ENCODE measurements at regions not wholly inside any gene's neighbourhood (a gene's known extent, or its start where the extent isn't known, plus 50 kb on each side); places are given as distances from the start of the nearest gene placed in this dataset.
A peak's percentile ranks its signal among the peaks of the same experiment; 100 is the strongest.

- no peak overlapping the region for H3K27ac ChIP-seq (replicated peaks in 1 of 4)
- H3K36me3 ChIP-seq: no peaks in the 10 kb centered on the region
- DNase-seq (ENCODE audit: extremely low spot score): peak; percentile 37
- no peak overlapping the region for H3K4me3 ChIP-seq
- no peaks in the 10 kb centered on the region for H3K4me1 ChIP-seq
- no peaks in the 10 kb centered on the region for H3K27me3 ChIP-seq
- 77% methylated on average over 5 of the region's 5 CpGs for WGBS
- TF ChIP-seq POLR2A (IDR thresholded peaks at IDR 0.05; ENCODE audit: low read depth) (no peak), EP300 (IDR thresholded peaks at IDR 0.05) (no peak), POLR2AphosphoS5 (IDR thresholded peaks at IDR 0.05) (no peak), CTCF (IDR thresholded peaks at IDR 0.05) (no peak)
- intact Hi-C loops (cut with DNase I): no loop called here
- H3K9me3 ChIP-seq: no peaks in the 10 kb centered on the region
Measured at GRCh38 chr13:50370303-50370950, 355.2 kb downstream of the KCNRG start.

DNA sequence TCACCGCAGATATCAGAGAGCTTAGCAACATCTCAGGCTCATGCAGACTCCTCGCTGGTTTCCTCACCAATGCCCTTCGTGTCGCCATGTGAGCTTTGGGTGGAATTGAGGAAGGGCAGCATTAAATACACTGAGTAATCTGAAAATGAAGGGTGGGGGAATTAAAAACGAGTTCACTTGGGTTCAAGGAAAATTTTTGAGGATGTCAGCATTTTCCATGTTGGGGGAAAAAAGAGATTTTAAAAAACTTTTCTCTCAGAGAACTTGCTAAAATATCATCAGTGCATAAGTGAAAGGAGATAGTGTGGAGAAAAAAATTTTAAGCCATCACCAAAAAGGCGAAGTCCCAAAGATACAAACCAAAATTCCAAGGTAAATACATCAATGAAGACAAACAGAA lies 359.3 kb downstream of the KCNRG start:
- no peaks in the 10 kb centered on the region for H3K4me1 ChIP-seq
- intact Hi-C loops (cut with DNase I): no loop called here
- H3K27me3 ChIP-seq: no peaks in the 10 kb centered on the region
- H3K27ac ChIP-seq (replicated peaks in 1 of 4): no peak overlapping the region
- H3K9me3 ChIP-seq: no peaks in the 10 kb centered on the region
- TF ChIP-seq POLR2A (IDR thresholded peaks at IDR 0.05; ENCODE audit: low read depth) (no peak), CTCF (IDR thresholded peaks at IDR 0.05) (no peak), POLR2AphosphoS5 (IDR thresholded peaks at IDR 0.05) (no peak), EP300 (IDR thresholded peaks at IDR 0.05) (no peak)
- DNase-seq (ENCODE audit: extremely low spot score): no peak
- WGBS: 88% methylated on average over 6 of the region's 6 CpGs
- no peaks in the 10 kb centered on the region for H3K36me3 ChIP-seq
- no peak overlapping the region for H3K4me3 ChIP-seq

DNA sequence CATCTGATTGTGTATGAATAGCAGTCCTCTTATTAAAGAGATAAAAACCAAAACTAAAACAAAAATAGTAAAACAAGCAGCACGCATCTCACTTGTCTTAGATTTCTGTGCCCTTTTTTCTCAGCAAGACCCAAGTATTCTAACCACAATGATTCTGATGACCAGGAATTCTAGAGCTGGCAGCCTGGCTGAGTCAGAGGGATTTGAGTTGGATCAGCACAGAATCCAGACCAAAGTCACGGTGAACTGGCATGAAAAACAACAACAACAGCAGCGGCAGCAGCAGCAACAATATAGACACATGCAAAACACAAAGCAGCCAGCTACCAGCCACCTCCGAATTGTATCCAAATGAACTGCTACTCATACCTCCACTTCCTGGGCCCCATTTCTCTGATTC lies 360.5 kb downstream of the KCNRG start:
- intact Hi-C loops (cut with DNase I): no loop called here
- H3K27ac ChIP-seq (replicated peaks in 1 of 4): no peak overlapping the region
- H3K4me3 ChIP-seq: no peak overlapping the region
- DNase-seq (ENCODE audit: extremely low spot score): peak; percentile 42
- H3K27me3 ChIP-seq: no peaks in the 10 kb centered on the region
- TF ChIP-seq CTCF (IDR thresholded peaks at IDR 0.05): no peak
- 59% methylated on average over 4 of the region's 4 CpGs for WGBS
- no peaks in the 10 kb centered on the region for H3K4me1 ChIP-seq
- H3K36me3 ChIP-seq: no peaks in the 10 kb centered on the region
- H3K9me3 ChIP-seq: no peaks in the 10 kb centered on the region

DNA sequence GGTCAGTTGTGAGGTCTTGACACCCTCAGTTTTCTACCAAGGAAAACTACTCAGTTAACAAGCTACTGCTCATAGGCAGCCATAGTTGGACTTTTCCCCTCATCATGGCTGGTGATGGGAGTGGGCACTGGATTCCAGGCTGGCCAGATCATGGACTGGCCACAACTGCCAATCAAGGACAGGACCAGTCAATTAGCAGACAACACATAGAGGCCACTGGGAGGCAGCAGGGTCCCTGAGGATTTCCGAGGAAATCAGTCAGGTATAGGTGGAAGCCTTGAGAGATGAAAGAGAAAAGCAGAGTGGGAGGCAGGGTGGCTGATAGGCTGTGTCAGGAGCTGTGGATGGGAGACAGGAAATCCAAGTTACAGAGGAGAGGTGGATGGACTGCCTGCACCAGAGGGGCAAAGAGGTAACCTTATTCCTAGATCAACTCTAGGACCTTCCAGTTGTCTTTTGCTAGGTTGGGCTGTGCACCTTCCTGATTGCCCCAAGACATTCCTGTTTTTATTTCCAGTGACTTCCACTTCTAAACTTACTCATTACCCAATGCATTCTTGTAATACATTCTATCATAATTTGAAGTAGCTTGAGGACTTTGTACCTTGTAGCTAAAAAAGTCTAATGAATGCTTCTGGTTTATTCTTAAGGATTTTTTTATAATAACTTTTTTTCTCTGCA lies 361.8 kb downstream of the KCNRG start:
- H3K36me3 ChIP-seq: no peaks in the 10 kb centered on the region
- no peaks in the 10 kb centered on the region for H3K27me3 ChIP-seq
- peak; percentile 91 for DNase-seq (ENCODE audit: extremely low spot score)
- TF ChIP-seq CTCF (IDR thresholded peaks at IDR 0.05): peak in 1 of 3 experiments; percentile 10
- TF ChIP-seq POLR2AphosphoS5 (IDR thresholded peaks at IDR 0.05): no peak
- intact Hi-C loops (cut with DNase I): no loop called here
- H3K4me3 ChIP-seq: no peak overlapping the region
- H3K4me1 ChIP-seq: no peaks in the 10 kb centered on the region
- 94% methylated on average over 1 of the region's 1 CpG for WGBS
- no peaks in the 10 kb centered on the region for H3K9me3 ChIP-seq
- no peak overlapping the region for H3K27ac ChIP-seq (replicated peaks in 1 of 4)

Data from esophagus muscularis mucosa (tissue), 4 donors.